ENCODE measurements at regions not wholly inside any gene's neighbourhood (a gene's known extent, or its start where the extent isn't known, plus 50 kb on each side); places are given as distances from the start of the nearest gene placed in this dataset.

- CTCF ChIA-PET = interaction anchor here (0.7 kb wide), 1 partner anchor 239 kb away, joined by 3 read pairs; no protein-coding TSS in a partner anchor
- TF ChIP-seq CTCF (conservative IDR thresholded peaks at IDR 0.05; ENCODE audit: low read depth) = no peak
- POLR2A ChIA-PET (ENCODE audit: low non-redundant PET) = no interaction called here
- no peak for DNase-seq (ENCODE audit: low spot score)
- H3K27ac ChIP-seq = no peak overlapping the region
Measured at GRCh38 chr2:172153156-172153555, 50.5 kb upstream of the DLX2 start.

DNA sequence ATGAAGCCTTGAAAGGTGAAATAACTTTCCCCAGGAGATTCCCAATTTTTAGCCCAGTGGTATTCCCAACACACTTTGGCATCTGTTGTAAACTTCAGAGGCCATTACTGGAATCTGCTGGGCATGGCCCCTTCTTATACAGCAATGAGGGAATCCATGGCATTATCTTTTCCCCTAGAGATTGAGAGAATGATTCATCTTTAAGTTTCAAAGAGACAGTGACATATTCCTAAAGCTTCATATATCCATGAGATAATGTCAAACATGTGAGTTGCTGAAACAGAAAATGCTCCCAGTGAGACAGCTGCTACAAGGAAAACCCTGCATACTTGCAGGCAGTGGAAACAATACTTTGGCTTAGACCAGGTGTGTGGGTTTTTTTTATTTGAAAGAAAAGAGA is 51.1 kb upstream of the DLX2 start:
- no peak for TF ChIP-seq CTCF (conservative IDR thresholded peaks at IDR 0.05; ENCODE audit: low read depth)
- POLR2A ChIA-PET (ENCODE audit: low non-redundant PET) = no interaction called here
- no peak for DNase-seq (ENCODE audit: low spot score)
- no peak overlapping the region for H3K27ac ChIP-seq
- CTCF ChIA-PET = interaction anchor here (0.7 kb wide), 2 partner anchors 66 to 239 kb away, joined by 3 read pairs; no protein-coding TSS in a partner anchor

GRCh38 chr2:172155752-172156151 is 53.1 kb upstream of the DLX2 start:
- ChIA-PET CTCF (no interaction called here), POLR2A (ENCODE audit: low non-redundant PET) (no interaction called here)
- no peak overlapping the region for H3K27ac ChIP-seq
- no peak for DNase-seq (ENCODE audit: low spot score)
- TF ChIP-seq CTCF (conservative IDR thresholded peaks at IDR 0.05; ENCODE audit: low read depth) = no peak

DNA sequence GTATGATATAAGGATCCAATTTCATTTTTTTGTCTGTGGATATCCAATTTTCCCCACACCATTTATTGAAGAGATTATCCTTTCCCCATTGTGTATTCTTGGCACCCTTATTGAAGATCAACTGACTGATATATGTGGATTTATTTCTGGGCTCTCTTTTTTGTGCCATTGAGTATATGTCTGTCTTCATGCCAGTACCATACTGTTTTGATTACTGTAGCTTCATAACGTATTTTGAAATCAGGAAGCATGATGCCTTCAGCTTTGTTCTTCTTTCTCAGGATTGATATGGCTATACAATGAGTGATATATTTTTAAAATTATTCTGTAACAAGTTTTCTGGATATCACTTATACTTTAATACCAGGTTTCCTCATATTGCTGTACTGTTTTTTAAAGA is 58.1 kb upstream of the DLX2 start:
- no peak overlapping the region for H3K27ac ChIP-seq
- ChIA-PET CTCF (interaction anchor here (0.6 to 0.7 kb wide), 2 partner anchors 147 to 550 kb away, joined by 4 to 6 read pairs; no protein-coding TSS in a partner anchor), POLR2A (ENCODE audit: low non-redundant PET) (no interaction called here)
- TF ChIP-seq CTCF (conservative IDR thresholded peaks at IDR 0.05; ENCODE audit: low read depth) = no peak
- DNase-seq (ENCODE audit: low spot score) = no peak

DNA sequence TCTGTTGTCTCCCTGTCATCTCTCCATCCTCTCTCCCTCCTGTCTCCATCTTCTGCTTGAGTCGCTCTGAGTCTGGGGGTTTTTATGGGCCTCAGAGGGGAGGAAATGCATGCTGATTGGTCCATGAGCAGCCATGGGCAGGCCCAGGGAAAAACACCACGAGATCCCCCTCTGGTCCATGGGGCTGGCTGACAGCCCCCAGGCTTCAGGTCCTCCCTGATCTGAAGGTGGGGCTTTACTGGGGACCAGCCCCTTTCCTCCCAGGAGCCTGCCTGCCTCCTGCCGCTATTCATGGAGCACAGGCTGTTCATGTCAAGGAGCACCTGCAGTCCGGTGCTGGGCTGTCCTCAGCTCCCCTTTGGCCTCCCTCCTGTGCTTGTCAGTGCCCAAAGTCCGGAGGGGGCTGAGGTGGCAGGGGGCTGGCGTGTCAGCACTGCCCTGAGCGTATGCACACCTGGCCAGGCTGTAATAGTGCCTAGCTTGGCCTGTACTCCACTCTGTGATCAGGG is 59.6 kb upstream of the DLX2 start:
- POLR2A ChIA-PET (ENCODE audit: low non-redundant PET) = no interaction called here
- H3K27ac ChIP-seq = no peak overlapping the region
- CTCF ChIA-PET = interaction anchor here (0.6 to 0.9 kb wide), 3 partner anchors 10 to 66 kb away, joined by 3 to 4 read pairs (median 3); no protein-coding TSS in a partner anchor
- TF ChIP-seq CTCF (conservative IDR thresholded peaks at IDR 0.05; ENCODE audit: low read depth) = no peak
- no peak for DNase-seq (ENCODE audit: low spot score)

DNA sequence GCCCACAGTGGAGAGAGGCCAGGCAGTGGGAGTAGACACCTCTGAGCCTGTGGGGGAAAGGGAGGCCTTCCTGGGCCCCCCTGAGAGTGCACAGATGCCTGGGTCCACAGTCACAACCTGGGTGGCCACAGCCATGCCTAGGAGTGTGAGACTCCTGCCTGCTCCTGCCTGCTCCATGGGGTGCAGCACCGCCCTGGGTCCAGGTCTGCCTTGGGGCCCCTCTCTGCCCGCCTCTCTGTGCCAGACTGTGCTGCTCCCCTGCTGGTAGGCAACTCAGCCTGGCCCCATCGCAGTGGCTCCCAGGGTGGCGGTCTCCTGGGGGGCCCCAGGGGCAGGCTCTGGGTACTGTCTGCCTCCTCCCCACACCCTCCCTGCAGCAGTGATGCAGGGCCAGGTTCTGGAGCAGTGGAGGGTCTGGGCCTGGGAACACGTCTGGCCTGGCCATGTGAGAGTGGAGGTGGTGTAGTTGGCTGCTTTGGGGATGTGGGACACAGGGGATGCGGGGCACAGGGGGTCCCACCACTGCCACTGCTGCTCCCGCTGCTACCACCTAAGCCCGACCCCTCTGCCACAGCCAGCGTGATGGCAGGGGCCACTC is 60.1 kb upstream of the DLX2 start:
- no peak for TF ChIP-seq CTCF (conservative IDR thresholded peaks at IDR 0.05; ENCODE audit: low read depth)
- DNase-seq (ENCODE audit: low spot score) = no peak
- H3K27ac ChIP-seq = no peak overlapping the region
- ChIA-PET CTCF (no interaction called here), POLR2A (ENCODE audit: low non-redundant PET) (no interaction called here)
